Esophagus squamous epithelium (tissue), 5 donors: ENCODE measurements at regions not wholly inside any gene's neighbourhood (a gene's known extent, or its start where the extent isn't known, plus 50 kb on each side); places are given as distances from the start of the nearest gene placed in this dataset.

Experiments used
- DNase-seq: peaks from one replicate; lab custom pipeline; 2025; lab: John Stamatoyannopoulos, UW
- H3K27ac ChIP-seq, 4 donors: fragments of 200-600 bp; sonication (generic); one replicate each; pipeline ENCODE4 v1.5.1; 2016 to 2019; ENCODE audit warnings: mild to moderate bottlenecking in 1 of 4
- H3K27me3 ChIP-seq, 4 donors: fragments of 200-600 bp; sonication (generic); 1 replicate in 3 of 4; 2 replicates in 1 of 4; pipeline versions ENCODE4 v1.5.1 to v1.6.0; 2017 to 2021; ENCODE audit warnings: antibody characterized with exemption in 1 of 4
- H3K36me3 ChIP-seq, 3 donors: fragments of 200-600 bp; sonication (generic); one replicate each; pipeline ENCODE4 v1.5.1; 2016 to 2019
- H3K4me1 ChIP-seq, 3 donors: fragments of 200-600 bp; sonication (generic); one replicate each; pipeline ENCODE4 v1.5.1; 2017 to 2019
- H3K4me3 ChIP-seq, 4 donors: fragments of 200-600 bp; sonication (generic); 1 replicate in 3 of 4; 2 replicates in 1 of 4; pipeline ENCODE4 v1.5.1; 2016 to 2019; ENCODE audit warnings: mild to moderate bottlenecking in 2 of 4, moderate library complexity in 1 of 4
- H3K9me3 ChIP-seq, 3 donors: fragments of 200-600 bp; sonication (generic); one replicate each; pipeline ENCODE4 v1.5.1; 2016 to 2019
- POLR2A ChIP-seq, 4 donors: fragments of 450-650 bp; IDR thresholded peaks; one replicate each; pipeline ENCODE4 v1.6.1; 2017; ENCODE audit warnings: antibody characterized with exemption in 4 of 4, mild to moderate bottlenecking in 4 of 4, moderate library complexity in 3 of 4
- WGBS, 2 donors: methylation state at CpG; one replicate each; pipeline ENCODE4 v1.1.5; 2018; 5-methylcytosine and 5-hydroxymethylcytosine counted together
- intact Hi-C: fragments of 100-400 bp; cut with DNase I; formaldehyde crosslinking; loops from one replicate; pipeline ENCODE4 v1.15.0; 2022
- TF ChIP-seq, protein P1 (sequence below), 6 experiments: fragments of 450-650 bp in 4 of 6; fragments of 200-600 bp in 2 of 6; sonication (generic) in 2 of 6; IDR thresholded peaks; one replicate each; pipeline ENCODE4 v1.5.1; 2016 to 2019; ENCODE audit warnings: antibody characterized with exemption in 6 of 6, mild to moderate bottlenecking in 4 of 6, moderate library complexity in 4 of 6
- donor health status: DM: yes; HTN: yes; CAD: no.

GRCh38 chr6:122141246-122141645 is 258.2 kb upstream of the HSF2 start:
- H3K4me1 ChIP-seq: no peaks in the 10 kb centered on the region
- H3K36me3 ChIP-seq: no peaks in the 10 kb centered on the region
- H3K27ac ChIP-seq: no peak overlapping the region
- intact Hi-C loops: no loop called here
- H3K27me3 ChIP-seq: no peaks in the 10 kb centered on the region
- DNase-seq: no peak
- H3K9me3 ChIP-seq: no peaks in the 10 kb centered on the region
- 78 to 87% methylated on average over 2 of the region's 2 CpGs for WGBS, 2 donors
- TF ChIP-seq POLR2A (IDR thresholded peaks at IDR 0.05): no peak
- TF ChIP-seq, protein P1, sequence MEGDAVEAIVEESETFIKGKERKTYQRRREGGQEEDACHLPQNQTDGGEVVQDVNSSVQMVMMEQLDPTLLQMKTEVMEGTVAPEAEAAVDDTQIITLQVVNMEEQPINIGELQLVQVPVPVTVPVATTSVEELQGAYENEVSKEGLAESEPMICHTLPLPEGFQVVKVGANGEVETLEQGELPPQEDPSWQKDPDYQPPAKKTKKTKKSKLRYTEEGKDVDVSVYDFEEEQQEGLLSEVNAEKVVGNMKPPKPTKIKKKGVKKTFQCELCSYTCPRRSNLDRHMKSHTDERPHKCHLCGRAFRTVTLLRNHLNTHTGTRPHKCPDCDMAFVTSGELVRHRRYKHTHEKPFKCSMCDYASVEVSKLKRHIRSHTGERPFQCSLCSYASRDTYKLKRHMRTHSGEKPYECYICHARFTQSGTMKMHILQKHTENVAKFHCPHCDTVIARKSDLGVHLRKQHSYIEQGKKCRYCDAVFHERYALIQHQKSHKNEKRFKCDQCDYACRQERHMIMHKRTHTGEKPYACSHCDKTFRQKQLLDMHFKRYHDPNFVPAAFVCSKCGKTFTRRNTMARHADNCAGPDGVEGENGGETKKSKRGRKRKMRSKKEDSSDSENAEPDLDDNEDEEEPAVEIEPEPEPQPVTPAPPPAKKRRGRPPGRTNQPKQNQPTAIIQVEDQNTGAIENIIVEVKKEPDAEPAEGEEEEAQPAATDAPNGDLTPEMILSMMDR (IDR thresholded peaks at IDR 0.05): no peak
- H3K4me3 ChIP-seq: no peak overlapping the region

DNA sequence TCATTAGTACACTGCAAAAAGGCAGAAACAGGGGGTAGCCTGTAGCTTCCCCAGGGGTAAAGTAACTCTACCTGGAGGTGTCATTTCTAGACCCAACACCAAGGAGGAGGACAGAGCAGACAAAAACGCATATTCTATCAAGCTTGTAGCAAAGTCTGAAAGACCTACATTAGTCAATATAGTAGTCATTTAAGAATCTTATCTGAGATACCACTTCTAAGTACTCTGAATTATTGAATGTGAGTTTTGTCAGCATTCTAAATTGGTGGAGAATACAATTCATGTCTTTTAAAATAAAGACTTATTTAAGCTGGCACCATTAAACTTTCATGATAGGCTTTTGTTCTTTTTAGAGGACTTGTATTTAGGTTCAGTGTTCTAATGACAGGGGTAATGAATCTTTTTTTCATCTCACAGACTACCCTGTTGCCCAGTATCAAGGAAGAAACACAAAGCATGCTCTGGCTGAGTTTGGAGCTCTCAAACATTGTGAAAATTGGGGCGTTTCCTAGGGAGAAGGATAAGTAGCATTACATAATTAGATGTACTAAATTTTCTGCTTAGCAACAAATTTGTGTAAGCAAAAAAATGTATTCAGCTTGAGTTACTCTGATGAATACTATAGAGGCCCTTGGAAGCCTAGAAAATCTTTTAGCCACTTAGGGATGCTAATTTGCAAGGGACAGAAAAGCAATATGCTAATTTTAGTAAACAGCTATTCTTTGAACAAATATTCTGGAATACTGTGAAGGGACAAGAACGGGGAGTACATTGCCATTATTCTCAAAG is 255.4 kb upstream of the HSF2 start:
- TF ChIP-seq, protein P1 (IDR thresholded peaks at IDR 0.05): no peak
- no peak for TF ChIP-seq POLR2A (IDR thresholded peaks at IDR 0.05)
- DNase-seq: no peak
- no peaks in the 10 kb centered on the region for H3K4me1 ChIP-seq
- no peaks in the 10 kb centered on the region for H3K27me3 ChIP-seq
- no peak overlapping the region for H3K27ac ChIP-seq
- no peak overlapping the region for H3K4me3 ChIP-seq
- intact Hi-C loops: no loop called here
- no peaks in the 10 kb centered on the region for H3K36me3 ChIP-seq
- WGBS, 2 donors: 58 to 64% methylated on average over 3 of the region's 3 CpGs
- H3K9me3 ChIP-seq: no peaks in the 10 kb centered on the region

DNA sequence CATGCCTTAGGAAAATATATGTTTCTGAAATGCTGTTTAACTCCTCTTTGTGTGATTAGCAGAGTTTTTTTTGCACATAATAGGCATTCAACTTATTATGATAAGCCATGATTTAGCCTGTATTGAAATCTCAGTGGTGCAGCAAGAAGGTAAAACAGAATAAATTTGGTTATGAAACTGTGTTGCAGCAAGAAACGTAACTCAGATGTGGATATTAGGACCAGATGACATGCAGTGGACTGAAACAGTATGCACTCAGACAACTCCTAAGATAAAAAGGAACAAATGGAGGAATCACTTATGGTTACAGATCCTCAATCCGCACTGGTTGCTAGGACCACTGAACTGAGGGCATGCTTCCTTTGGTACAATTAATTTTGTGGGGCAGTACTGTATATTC is 254.2 kb upstream of the HSF2 start:
- intact Hi-C loops: no loop called here
- TF ChIP-seq POLR2A (IDR thresholded peaks at IDR 0.05): no peak
- TF ChIP-seq, protein P1 (IDR thresholded peaks at IDR 0.05): no peak

GRCh38 chr6:122145741-122146240 is 253.7 kb upstream of the HSF2 start:
- WGBS, 2 donors: 75 to 82% methylated on average over 2 of the region's 2 CpGs

More for the DNA sequence above, 254.2 kb upstream of the HSF2 start:
- DNase-seq: no peak
- 81 to 83% methylated on average over 2 of the region's 2 CpGs for WGBS, 2 donors
- Histone ChIP-seq H3K9me3 (no peaks in the 10 kb centered on the region), H3K4me1 (no peaks in the 10 kb centered on the region), H3K27me3 (no peaks in the 10 kb centered on the region), H3K4me3 (no peak overlapping the region), H3K27ac (no peak overlapping the region), H3K36me3 (no peaks in the 10 kb centered on the region)

GRCh38 chr6:122147291-122147690 is 252.2 kb upstream of the HSF2 start:
- Histone ChIP-seq H3K36me3 (no peaks in the 10 kb centered on the region), H3K9me3 (no peaks in the 10 kb centered on the region), H3K27ac (no peak overlapping the region), H3K27me3 (no peaks in the 10 kb centered on the region), H3K4me1 (no peaks in the 10 kb centered on the region), H3K4me3 (no peak overlapping the region)
- no peak for DNase-seq
- TF ChIP-seq POLR2A (IDR thresholded peaks at IDR 0.05): no peak
- TF ChIP-seq, protein P1 (IDR thresholded peaks at IDR 0.05): no peak
- WGBS, 2 donors: 79 to 86% methylated on average over 3 of the region's 3 CpGs
- intact Hi-C loops: no loop called here

More at GRCh38 chr6:122145741-122146240, 253.7 kb upstream of the HSF2 start:
- no peaks in the 10 kb centered on the region for H3K27me3 ChIP-seq
- DNase-seq: no peak
- intact Hi-C loops: no loop called here
- no peaks in the 10 kb centered on the region for H3K4me1 ChIP-seq
- H3K9me3 ChIP-seq: no peaks in the 10 kb centered on the region
- TF ChIP-seq POLR2A (IDR thresholded peaks at IDR 0.05): no peak
- TF ChIP-seq, protein P1 (IDR thresholded peaks at IDR 0.05): no peak
- H3K4me3 ChIP-seq: no peak overlapping the region
- no peaks in the 10 kb centered on the region for H3K36me3 ChIP-seq
- no peak overlapping the region for H3K27ac ChIP-seq
